Fibroblast of the aortic adventitia (primary cell): ENCODE measurements at regions not wholly inside any gene's neighbourhood (a gene's known extent, or its start where the extent isn't known, plus 50 kb on each side); places are given as distances from the start of the nearest gene placed in this dataset.

Experiments used
- DNase-seq: peaks from one replicate; pipeline ENCODE4 v3.0.0-alpha.2; 2010; ENCODE audit warnings: low read depth
- H3K4me3 ChIP-seq: 2 replicates; pipeline ENCODE4 v1.5.1; 2011; ENCODE audit warnings: low read depth, mild to moderate bottlenecking, control low read depth, low read length, moderate library complexity
- TF ChIP-seq, protein P1 (sequence below): IDR thresholded peaks from 2 replicates; pipeline ENCODE4 v1.5.1; 2011; ENCODE audit warnings: mild to moderate bottlenecking, low read length, control low read depth, inconsistent platforms; ENCODE audit not compliant: insufficient read depth

DNA sequence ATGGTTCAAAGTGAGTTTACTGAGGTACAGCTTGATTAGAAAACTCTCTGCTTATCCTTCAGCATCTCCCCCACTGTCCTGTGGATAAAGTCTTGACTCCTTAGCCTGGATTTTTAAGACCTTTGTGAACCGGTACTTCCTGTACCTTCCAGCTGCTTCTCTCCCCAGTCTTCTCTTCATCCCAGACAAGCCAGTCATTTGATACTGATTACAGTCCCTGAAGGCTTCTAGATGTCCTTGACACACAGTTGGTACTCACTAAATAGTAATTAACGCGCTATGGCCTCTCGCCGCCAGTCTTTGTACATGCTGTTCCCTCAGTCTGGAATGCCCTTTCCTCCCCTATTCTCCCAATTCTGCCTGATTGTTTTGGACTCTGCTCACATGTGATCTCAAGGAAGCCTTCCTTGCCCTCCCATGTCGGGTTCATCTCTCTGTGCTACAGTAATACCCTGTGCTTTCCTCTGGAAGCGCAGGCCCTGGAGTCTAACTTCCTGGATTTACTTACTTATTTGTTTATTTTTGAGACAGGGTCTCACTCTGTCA lies 50.6 kb upstream of the PTGR2 start:
- no peak for DNase-seq
- H3K4me3 ChIP-seq, result no peak overlapping the region
- TF ChIP-seq, protein P1, sequence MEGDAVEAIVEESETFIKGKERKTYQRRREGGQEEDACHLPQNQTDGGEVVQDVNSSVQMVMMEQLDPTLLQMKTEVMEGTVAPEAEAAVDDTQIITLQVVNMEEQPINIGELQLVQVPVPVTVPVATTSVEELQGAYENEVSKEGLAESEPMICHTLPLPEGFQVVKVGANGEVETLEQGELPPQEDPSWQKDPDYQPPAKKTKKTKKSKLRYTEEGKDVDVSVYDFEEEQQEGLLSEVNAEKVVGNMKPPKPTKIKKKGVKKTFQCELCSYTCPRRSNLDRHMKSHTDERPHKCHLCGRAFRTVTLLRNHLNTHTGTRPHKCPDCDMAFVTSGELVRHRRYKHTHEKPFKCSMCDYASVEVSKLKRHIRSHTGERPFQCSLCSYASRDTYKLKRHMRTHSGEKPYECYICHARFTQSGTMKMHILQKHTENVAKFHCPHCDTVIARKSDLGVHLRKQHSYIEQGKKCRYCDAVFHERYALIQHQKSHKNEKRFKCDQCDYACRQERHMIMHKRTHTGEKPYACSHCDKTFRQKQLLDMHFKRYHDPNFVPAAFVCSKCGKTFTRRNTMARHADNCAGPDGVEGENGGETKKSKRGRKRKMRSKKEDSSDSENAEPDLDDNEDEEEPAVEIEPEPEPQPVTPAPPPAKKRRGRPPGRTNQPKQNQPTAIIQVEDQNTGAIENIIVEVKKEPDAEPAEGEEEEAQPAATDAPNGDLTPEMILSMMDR, result no peak

DNA sequence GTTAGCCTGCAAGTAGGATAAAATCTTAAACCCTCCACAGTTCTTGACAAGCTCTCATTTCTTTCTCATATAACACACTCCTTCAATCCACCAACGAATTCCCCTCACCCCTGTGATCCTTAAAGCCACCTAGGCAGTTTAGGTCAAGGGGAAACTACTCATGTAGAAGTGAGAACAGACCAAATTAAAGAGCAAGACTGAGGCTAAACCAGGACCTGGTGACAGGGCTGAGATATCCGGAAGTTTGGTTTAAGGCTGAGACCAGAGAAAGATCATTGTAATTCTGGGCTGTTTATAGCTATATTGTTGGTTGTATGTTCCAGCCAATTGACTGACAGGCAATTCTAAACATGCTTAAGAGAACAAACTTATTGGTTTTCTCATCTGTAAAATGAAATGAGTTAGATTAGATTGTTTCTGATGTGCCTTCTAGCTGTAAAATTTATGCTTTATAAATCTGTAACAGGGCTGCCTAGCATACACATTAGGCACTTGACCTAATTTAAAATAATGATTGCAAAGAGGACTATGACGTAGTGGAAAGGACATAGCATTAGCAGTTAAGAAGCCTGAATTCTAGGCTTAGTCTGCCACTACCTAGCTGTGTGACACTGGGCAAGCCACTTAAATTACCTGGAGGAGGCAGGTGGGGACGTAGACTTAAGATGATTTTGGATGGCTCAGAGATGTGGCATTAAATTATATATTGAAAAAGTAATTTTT lies 53.9 kb upstream of the PTGR2 start:
- H3K4me3 ChIP-seq, result no peak overlapping the region
- no peak for DNase-seq
- TF ChIP-seq, protein P1, result no peak

DNA sequence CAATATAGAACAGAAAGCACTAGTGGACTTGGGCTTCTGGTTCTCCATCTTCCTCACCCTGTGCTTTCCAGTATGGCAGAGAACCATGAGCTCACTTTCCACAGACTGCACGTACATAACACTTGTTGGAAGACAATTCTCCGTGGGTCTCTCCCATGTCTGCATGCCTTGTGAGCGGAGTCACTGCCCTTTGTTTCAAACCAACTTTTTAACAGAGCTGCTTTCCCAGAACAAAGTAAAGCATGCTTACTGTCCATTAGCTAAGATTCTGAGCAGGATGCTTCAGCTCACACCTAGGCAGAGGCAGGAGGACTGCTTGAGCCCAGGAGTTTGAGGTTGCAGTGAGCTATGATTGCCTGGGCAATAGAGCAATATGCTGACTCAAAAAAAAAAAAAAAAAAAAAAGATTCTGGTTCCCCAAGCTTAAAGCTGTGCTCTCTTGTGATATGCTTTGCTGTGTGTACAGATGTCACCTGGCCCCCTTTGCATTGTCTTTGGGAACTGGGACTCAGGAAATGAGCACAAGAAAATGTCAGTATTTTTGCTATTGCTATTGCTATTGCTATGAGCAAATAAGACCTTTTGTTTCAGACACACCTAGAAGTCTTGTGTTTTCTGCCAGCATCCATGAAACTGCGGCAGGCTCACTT lies 54.6 kb upstream of the PTGR2 start:
- TF ChIP-seq, protein P1, result no peak
- DNase-seq, result peak; percentile 26
- H3K4me3 ChIP-seq, result no peak overlapping the region

DNA sequence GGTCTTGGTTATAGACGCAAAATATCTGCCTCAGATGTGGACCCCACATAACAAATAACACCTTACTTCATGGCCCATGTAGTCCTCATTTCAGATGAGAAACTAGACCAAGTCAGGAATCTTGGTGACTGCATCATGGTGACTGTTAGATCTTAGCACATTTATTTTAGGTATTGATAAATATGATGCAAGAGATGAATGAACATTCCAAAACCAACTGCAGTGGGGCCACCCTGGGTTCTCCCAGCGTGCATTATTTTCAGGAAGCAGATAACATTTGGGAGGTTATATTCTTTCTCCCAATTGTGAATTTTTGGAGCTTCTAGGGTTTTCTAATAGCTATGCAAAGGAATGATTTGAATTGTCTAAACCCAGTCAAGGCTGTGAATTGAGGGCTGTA lies 55.2 kb upstream of the PTGR2 start:
- TF ChIP-seq, protein P1, result no peak
- no peak for DNase-seq
- no peak overlapping the region for H3K4me3 ChIP-seq

DNA sequence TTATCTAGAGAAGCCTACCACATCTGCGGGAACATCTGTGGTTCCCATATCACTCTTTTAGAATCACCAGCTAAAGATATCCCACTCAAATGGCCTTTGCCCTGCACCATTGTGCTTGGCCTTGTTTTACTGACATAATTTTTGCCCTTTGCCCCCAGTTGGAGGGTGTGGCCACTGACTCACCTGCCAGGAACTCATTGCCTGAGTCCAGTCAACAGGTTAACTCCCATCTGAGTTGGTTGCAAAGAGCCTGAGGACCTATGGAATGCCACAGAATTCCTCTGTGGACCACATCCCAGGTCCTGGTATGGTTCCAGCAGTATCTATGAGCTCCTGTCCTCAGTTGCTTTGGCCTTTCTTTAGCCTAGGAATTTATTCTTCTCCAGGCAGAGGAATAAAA lies 55.7 kb upstream of the PTGR2 start:
- no peak overlapping the region for H3K4me3 ChIP-seq
- peak; percentile 78 for DNase-seq
- TF ChIP-seq, protein P1, result no peak

DNA sequence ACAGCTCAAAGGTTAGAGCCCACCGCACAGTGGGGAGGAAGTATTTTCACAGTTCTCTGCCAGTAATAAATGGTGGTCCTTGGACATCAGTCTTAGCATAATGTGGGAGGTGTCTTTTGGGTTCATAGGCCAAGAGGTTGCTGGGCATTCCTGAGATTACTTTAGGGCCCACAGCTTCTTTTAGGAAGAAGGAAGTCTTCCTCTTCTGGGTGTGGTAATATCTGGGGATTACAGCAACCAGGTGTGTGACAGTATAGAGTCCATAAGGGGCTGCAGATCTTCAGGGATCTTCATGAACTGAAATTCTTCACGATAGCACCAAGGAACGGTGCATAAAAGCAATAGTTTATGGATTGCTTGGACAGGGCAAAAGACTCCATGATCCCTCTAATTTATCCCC lies 56.2 kb upstream of the PTGR2 start:
- H3K4me3 ChIP-seq, result no peak overlapping the region
- TF ChIP-seq, protein P1, result no peak
- no peak for DNase-seq
